PC-3 (cell line): ENCODE measurements at regions not wholly inside any gene's neighbourhood (a gene's known extent, or its start where the extent isn't known, plus 50 kb on each side); places are given as distances from the start of the nearest gene placed in this dataset.

Experiments used
- ATAC-seq: fragments of 200-7000 bp; cut with Tn5 transposase; 2 replicates; pipeline ENCODE4 v1.9.1; 2020; ENCODE audit warnings: mild to moderate bottlenecking, moderate library complexity
- BruUV-seq: library from RNA; stranded (reverse); fragments of 400-500 nt; replicated peaks from 2 replicates; lab custom pipeline; 2021; lab: Mats Ljungman, UMichigan
- CTCF ChIA-PET: fragments of 300-600 bp; sonication (Branson Sonifier 250); formaldehyde crosslinking; loops from one replicate; lab custom pipeline; 2022; ENCODE audit warnings: antibody characterized with exemption; lab: Charles Lee
- POLR2A ChIA-PET: fragments of 300-600 bp; sonication (Branson Sonifier 250); formaldehyde crosslinking; loops from one replicate; lab custom pipeline; 2022; ENCODE audit warnings: antibody characterized with exemption; ENCODE audit not compliant: unreplicated experiment; lab: Charles Lee
- DNase-seq: peaks from one replicate; pipeline ENCODE4 v3.0.0-alpha.2; 2015
- H2AFZ ChIP-seq: fragments of 300-600 bp; sonication (generic); 2 replicates; pipeline ENCODE4 v1.6.0; 2016; ENCODE audit warnings: antibody characterized with exemption, low read length
- H3F3A ChIP-seq: fragments of 300-600 bp; sonication (generic); one replicate; pipeline ENCODE4 v1.6.0; 2017; ENCODE audit warnings: antibody characterized with exemption, low read length, control low read depth, mild to moderate bottlenecking; ENCODE audit not compliant: unreplicated experiment
- H3K27ac ChIP-seq: fragments of 300-600 bp; sonication (generic); 2 replicates; pipeline ENCODE4 v1.5.1; 2016; ENCODE audit warnings: mild to moderate bottlenecking, low read length
- H3K27me3 ChIP-seq: fragments of 300-600 bp; sonication (generic); 2 replicates; pipeline ENCODE4 v1.6.1; 2016; ENCODE audit warnings: low read length, mixed read lengths
- H3K36me3 ChIP-seq: fragments of 300-600 bp; sonication (generic); 2 replicates; pipeline ENCODE4 v1.6.1; 2016; ENCODE audit warnings: low read depth, mixed run types, low read length, mixed read lengths
- H3K4me1 ChIP-seq: fragments of 300-600 bp; sonication (generic); 2 replicates; pipeline ENCODE4 v1.5.1; 2016; ENCODE audit warnings: low read length; ENCODE audit not compliant: insufficient read depth
- H3K4me2 ChIP-seq: fragments of 300-600 bp; sonication (generic); 2 replicates; pipeline ENCODE4 v1.6.0; 2016; ENCODE audit warnings: low read length
- H3K4me3 ChIP-seq: fragments of 300-600 bp; sonication (generic); 2 replicates; pipeline ENCODE4 v1.5.1; 2016; ENCODE audit warnings: mild to moderate bottlenecking, low read length, mixed read lengths
- H3K79me2 ChIP-seq: fragments of 300-600 bp; sonication (generic); 2 replicates; pipeline ENCODE4 v1.6.1; 2017; ENCODE audit warnings: low read length, mixed read lengths
- H3K9ac ChIP-seq: fragments of 300-600 bp; sonication (generic); 2 replicates; pipeline ENCODE4 v1.6.0; 2016; ENCODE audit warnings: mild to moderate bottlenecking, low read length
- H3K9me2 ChIP-seq: fragments of 300-600 bp; sonication (generic); replicated peaks from 2 replicates; pipeline ENCODE4 v1.6.1; 2016; ENCODE audit warnings: mixed run types, low read length, mixed read lengths
- H3K9me3 ChIP-seq: fragments of 300-600 bp; sonication (generic); 2 replicates; pipeline ENCODE4 v1.6.1; 2016; ENCODE audit warnings: low read length, mixed read lengths
- H4K20me1 ChIP-seq: fragments of 300-600 bp; sonication (generic); 2 replicates; pipeline ENCODE4 v1.6.1; 2016; ENCODE audit warnings: low read length, mixed read lengths
- CTCF ChIP-seq: fragments of 300-600 bp; sonication (generic); conservative IDR thresholded peaks from 2 replicates; pipeline ENCODE4 v1.5.1; 2017; ENCODE audit warnings: antibody characterized with exemption, low read depth, mild to moderate bottlenecking, low read length
- EZH2 ChIP-seq: fragments of 300-600 bp; sonication (generic); IDR thresholded peaks from one replicate; pipeline ENCODE4 v1.6.1; 2017; ENCODE audit warnings: antibody characterized with exemption, mild to moderate bottlenecking, low read length; ENCODE audit not compliant: unreplicated experiment
- EZH2phosphoT487 ChIP-seq: fragments of 300-600 bp; sonication (generic); IDR thresholded peaks from 2 replicates; pipeline ENCODE4 v1.6.1; 2018; ENCODE audit warnings: mild to moderate bottlenecking, antibody characterized with exemption, low read length, borderline replicate concordance
- intact Hi-C: fragments of 100-400 bp; cut with micrococcal nuclease; formaldehyde crosslinking; loops from 2 replicates; pipeline ENCODE4 v1.9.0; 2023

GRCh38 chr1:38301040-38301439 is 254.4 kb upstream of the POU3F1 start:
- no peak overlapping the region for H2AFZ ChIP-seq
- H3K4me3 ChIP-seq, result no peak overlapping the region
- H3K36me3 ChIP-seq, result no peaks in the 10 kb centered on the region
- H3K9ac ChIP-seq, result no peak overlapping the region
- peaks cover 55% of the 10 kb centered on the region for H3K27me3 ChIP-seq
- H3K27ac ChIP-seq, result no peak overlapping the region
- no TSS peak for BruUV-seq
- no peaks in the 10 kb centered on the region for H4K20me1 ChIP-seq
- ChIA-PET CTCF (no interaction called here), POLR2A (no interaction called here)
- TF ChIP-seq EZH2phosphoT487, result no peak
- TF ChIP-seq CTCF, result no peak
- TF ChIP-seq EZH2, result no peak
- no peaks in the 10 kb centered on the region for H3K79me2 ChIP-seq
- H3K4me2 ChIP-seq, result no peak overlapping the region
- no peaks in the 10 kb centered on the region for H3K9me2 ChIP-seq
- no peaks in the 10 kb centered on the region for H3K4me1 ChIP-seq
- intact Hi-C loops, result no loop called here
- DNase-seq (no peak), ATAC-seq (no peak)
- no peaks in the 10 kb centered on the region for H3K9me3 ChIP-seq
- no peaks in the 10 kb centered on the region for H3F3A ChIP-seq

DNA sequence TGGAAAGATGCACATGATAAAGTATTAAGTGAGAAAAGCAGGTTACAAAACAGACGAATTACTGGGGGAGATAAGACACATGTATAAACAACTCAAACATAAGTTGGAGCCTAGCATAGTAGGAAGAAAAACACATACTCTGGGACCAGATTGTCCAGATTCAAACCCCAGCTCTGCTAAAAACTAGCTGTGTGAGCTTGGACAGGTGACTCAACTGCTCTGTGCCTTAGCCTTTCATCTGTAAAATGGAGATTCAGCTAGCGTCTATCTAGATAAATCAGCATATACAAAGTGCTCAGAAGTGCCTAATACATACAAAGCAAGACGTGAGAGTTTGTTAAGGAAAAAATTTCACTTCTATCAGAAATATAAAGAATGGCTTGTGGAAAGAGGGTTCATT is 254.0 kb upstream of the POU3F1 start:
- ChIA-PET POLR2A (no interaction called here), CTCF (no interaction called here)
- ATAC-seq, result no peak
- Histone ChIP-seq H2AFZ (no peak overlapping the region), H3K79me2 (no peaks in the 10 kb centered on the region), H4K20me1 (no peaks in the 10 kb centered on the region), H3K9ac (no peak overlapping the region), H3K9me3 (no peaks in the 10 kb centered on the region), H3K4me3 (no peak overlapping the region), H3K27ac (no peak overlapping the region), H3K9me2 (no peaks in the 10 kb centered on the region), H3K36me3 (no peaks in the 10 kb centered on the region), H3F3A (no peaks in the 10 kb centered on the region), H3K4me2 (no peak overlapping the region), H3K4me1 (no peaks in the 10 kb centered on the region), H3K27me3 (peaks cover 60% of the 10 kb centered on the region)
- no peak for DNase-seq
- intact Hi-C loops, result no loop called here
- BruUV-seq, result no TSS peak
- TF ChIP-seq EZH2phosphoT487 (no peak), CTCF (no peak), EZH2 (no peak)

GRCh38 chr1:38297842-38298241 is 251.2 kb upstream of the POU3F1 start:
- Histone ChIP-seq H4K20me1 (no peaks in the 10 kb centered on the region), H3K79me2 (no peaks in the 10 kb centered on the region), H3K27ac (no peak overlapping the region), H3K4me3 (no peak overlapping the region), H3K9me3 (no peaks in the 10 kb centered on the region), H3F3A (no peaks in the 10 kb centered on the region), H3K4me2 (no peak overlapping the region), H2AFZ (no peak overlapping the region), H3K9ac (no peak overlapping the region), H3K27me3 (peaks cover 62% of the 10 kb centered on the region), H3K9me2 (no peaks in the 10 kb centered on the region), H3K36me3 (no peaks in the 10 kb centered on the region), H3K4me1 (no peaks in the 10 kb centered on the region)
- no TSS peak for BruUV-seq
- DNase-seq, result no peak
- CTCF ChIA-PET, result no interaction called here
- POLR2A ChIA-PET, result no interaction called here
- no peak for ATAC-seq
- no peak for TF ChIP-seq CTCF
- no peak for TF ChIP-seq EZH2
- no peak for TF ChIP-seq EZH2phosphoT487
- intact Hi-C loops, result no loop called here
